ENCODE measurements at regions not wholly inside any gene's neighbourhood (a gene's known extent, or its start where the extent isn't known, plus 50 kb on each side); places are given as distances from the start of the nearest gene placed in this dataset.

DNA sequence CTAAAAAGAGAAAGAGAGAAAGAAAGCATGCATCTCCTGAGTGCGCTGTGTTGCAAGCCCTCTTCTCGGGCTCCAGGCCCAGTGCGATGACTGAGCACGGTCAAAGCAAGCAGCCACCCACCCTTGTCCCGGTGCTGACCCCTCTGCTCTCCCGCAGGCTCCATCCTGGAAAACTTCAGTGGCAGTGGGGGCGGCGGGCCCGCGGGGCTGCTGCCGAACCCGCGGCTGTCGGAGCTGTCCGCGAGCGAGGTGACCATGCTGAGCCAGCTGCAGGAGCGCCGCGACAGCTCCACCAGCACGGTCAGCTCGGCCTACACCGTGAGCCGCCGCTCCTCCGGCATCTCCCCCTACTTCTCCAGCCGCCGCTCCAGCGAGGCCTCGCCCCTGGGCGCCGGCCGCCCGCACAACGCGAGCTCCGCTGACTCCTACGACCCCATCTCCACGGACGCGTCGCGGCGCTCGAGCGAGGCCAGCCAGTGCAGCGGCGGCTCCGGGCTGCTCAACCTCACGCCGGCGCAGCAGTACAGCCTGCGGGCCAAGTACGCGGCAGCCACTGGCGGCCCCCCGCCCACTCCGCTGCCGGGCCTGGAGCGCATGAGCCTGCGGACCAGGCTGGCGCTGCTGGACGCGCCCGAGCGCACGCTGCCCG lies 252.5 kb downstream of the GLI2 start:
- H3K4me3 ChIP-seq = no peak overlapping the region
- no peaks in the 10 kb centered on the region for H3K9me2 ChIP-seq (replicated peaks; ENCODE audit: insufficient read depth)
- H3K4me1 ChIP-seq (ENCODE audit: insufficient read depth) = no peaks in the 10 kb centered on the region
- H3K27me3 ChIP-seq = no peaks in the 10 kb centered on the region
- no peaks in the 10 kb centered on the region for H4K20me1 ChIP-seq (ENCODE audit: insufficient read depth, poor library complexity, severe bottlenecking)
- DNase-seq (ENCODE audit: low spot score) = no peak
- TF ChIP-seq EZH2 (IDR thresholded peaks at IDR 0.05; ENCODE audit: borderline replicate concordance) (no peak), EZH2phosphoT487 (IDR thresholded peaks at IDR 0.05; ENCODE audit: low read depth, severe bottlenecking, unreplicated experiment) (no peak)
- TF ChIP-seq, protein P1, sequence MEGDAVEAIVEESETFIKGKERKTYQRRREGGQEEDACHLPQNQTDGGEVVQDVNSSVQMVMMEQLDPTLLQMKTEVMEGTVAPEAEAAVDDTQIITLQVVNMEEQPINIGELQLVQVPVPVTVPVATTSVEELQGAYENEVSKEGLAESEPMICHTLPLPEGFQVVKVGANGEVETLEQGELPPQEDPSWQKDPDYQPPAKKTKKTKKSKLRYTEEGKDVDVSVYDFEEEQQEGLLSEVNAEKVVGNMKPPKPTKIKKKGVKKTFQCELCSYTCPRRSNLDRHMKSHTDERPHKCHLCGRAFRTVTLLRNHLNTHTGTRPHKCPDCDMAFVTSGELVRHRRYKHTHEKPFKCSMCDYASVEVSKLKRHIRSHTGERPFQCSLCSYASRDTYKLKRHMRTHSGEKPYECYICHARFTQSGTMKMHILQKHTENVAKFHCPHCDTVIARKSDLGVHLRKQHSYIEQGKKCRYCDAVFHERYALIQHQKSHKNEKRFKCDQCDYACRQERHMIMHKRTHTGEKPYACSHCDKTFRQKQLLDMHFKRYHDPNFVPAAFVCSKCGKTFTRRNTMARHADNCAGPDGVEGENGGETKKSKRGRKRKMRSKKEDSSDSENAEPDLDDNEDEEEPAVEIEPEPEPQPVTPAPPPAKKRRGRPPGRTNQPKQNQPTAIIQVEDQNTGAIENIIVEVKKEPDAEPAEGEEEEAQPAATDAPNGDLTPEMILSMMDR (IDR thresholded peaks at IDR 0.05; ENCODE audit: poor library complexity) = no peak
- no peak overlapping the region for H3K4me2 ChIP-seq
- no peaks in the 10 kb centered on the region for H3K79me2 ChIP-seq
- no peak overlapping the region for H2AFZ ChIP-seq
- no peak overlapping the region for H3K27ac ChIP-seq
- WGBS (ENCODE audit: low lambda C conversion rate, missing lambda C conversion rate) = 98% methylated on average over 50 of the region's 68 CpGs
- no peaks in the 10 kb centered on the region for H3K9me3 ChIP-seq (ENCODE audit: low read depth)
- H3K36me3 ChIP-seq (replicated peaks; ENCODE audit: insufficient read depth, low read depth) = no peaks in the 10 kb centered on the region

DNA sequence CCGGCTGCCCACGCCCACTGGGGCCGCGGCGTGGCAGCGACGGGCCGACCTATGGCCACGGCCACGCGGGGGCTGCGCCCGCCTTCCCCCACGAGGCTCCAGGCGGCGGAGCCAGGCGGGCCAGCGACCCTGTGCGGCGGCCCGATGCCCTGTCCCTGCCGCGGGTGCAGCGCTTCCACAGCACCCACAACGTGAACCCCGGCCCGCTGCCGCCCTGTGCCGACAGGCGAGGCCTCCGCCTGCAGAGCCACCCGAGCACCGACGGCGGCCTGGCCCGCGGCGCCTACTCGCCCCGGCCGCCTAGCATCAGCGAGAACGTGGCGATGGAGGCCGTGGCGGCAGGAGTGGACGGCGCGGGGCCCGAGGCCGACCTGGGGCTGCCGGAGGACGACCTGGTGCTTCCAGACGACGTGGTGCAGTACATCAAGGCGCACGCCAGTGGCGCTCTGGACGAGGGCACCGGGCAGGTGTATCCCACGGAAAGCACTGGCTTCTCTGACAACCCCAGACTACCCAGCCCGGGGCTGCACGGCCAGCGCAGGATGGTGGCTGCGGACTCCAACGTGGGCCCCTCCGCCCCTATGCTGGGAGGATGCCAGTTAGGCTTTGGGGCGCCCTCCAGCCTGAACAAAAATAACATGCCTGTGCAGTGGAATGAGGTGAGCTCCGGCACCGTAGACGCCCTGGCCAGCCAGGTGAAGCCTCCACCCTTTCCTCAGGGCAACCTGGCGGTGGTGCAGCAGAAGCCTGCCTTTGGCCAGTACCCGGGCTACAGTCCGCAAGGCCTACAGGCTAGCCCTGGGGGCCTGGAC lies 253.2 kb downstream of the GLI2 start:
- no peaks in the 10 kb centered on the region for H3K36me3 ChIP-seq (replicated peaks; ENCODE audit: insufficient read depth, low read depth)

DNA sequence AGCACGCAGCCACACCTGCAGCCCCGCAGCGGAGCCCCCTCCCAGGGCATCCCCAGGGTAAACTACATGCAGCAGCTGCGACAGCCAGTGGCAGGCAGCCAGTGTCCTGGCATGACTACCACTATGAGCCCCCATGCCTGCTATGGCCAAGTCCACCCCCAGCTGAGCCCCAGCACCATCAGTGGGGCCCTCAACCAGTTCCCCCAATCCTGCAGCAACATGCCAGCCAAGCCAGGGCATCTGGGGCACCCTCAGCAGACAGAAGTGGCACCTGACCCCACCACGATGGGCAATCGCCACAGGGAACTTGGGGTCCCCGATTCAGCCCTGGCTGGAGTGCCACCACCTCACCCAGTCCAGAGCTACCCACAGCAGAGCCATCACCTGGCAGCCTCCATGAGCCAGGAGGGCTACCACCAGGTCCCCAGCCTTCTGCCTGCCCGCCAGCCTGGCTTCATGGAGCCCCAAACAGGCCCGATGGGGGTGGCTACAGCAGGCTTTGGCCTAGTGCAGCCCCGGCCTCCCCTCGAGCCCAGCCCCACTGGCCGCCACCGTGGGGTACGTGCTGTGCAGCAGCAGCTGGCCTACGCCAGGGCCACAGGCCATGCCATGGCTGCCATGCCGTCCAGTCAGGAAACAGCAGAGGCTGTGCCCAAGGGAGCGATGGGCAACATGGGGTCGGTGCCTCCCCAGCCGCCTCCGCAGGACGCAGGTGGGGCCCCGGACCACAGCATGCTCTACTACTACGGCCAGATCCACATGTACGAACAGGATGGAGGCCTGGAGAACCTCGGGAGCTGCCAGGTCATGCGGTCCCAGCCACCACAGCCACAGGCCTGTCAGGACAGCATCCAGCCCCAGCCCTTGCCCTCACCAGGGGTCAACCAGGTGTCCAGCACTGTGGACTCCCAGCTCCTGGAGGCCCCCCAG lies 254.1 kb downstream of the GLI2 start:
- H4K20me1 ChIP-seq (ENCODE audit: insufficient read depth, poor library complexity, severe bottlenecking) = no peaks in the 10 kb centered on the region
- 93% methylated on average over 26 of the region's 26 CpGs for WGBS (ENCODE audit: low lambda C conversion rate, missing lambda C conversion rate)
- H3K27ac ChIP-seq = no peak overlapping the region
- H3K4me1 ChIP-seq (ENCODE audit: insufficient read depth) = no peaks in the 10 kb centered on the region
- H3K79me2 ChIP-seq = no peaks in the 10 kb centered on the region
- no peak for DNase-seq (ENCODE audit: low spot score)
- no peaks in the 10 kb centered on the region for H3K9me3 ChIP-seq (ENCODE audit: low read depth)
- H3K27me3 ChIP-seq = no peaks in the 10 kb centered on the region
- no peaks in the 10 kb centered on the region for H3K9me2 ChIP-seq (replicated peaks; ENCODE audit: insufficient read depth)
- no peak overlapping the region for H3K4me2 ChIP-seq
- H3K4me3 ChIP-seq = no peak overlapping the region
- TF ChIP-seq EZH2phosphoT487 (IDR thresholded peaks at IDR 0.05; ENCODE audit: low read depth, severe bottlenecking, unreplicated experiment) = no peak
- TF ChIP-seq, protein P1 (IDR thresholded peaks at IDR 0.05; ENCODE audit: poor library complexity) = no peak
- no peak for TF ChIP-seq EZH2 (IDR thresholded peaks at IDR 0.05; ENCODE audit: borderline replicate concordance)
- no peak overlapping the region for H2AFZ ChIP-seq
- no peaks in the 10 kb centered on the region for H3K36me3 ChIP-seq (replicated peaks; ENCODE audit: insufficient read depth, low read depth)

More for the DNA sequence above, 253.2 kb downstream of the GLI2 start:
- WGBS (ENCODE audit: low lambda C conversion rate, missing lambda C conversion rate) = 97% methylated on average over 61 of the region's 74 CpGs
- TF ChIP-seq EZH2 (IDR thresholded peaks at IDR 0.05; ENCODE audit: borderline replicate concordance) (no peak), EZH2phosphoT487 (IDR thresholded peaks at IDR 0.05; ENCODE audit: low read depth, severe bottlenecking, unreplicated experiment) (no peak)
- TF ChIP-seq, protein P1 (IDR thresholded peaks at IDR 0.05; ENCODE audit: poor library complexity) = no peak
- H3K4me1 ChIP-seq (ENCODE audit: insufficient read depth) = no peaks in the 10 kb centered on the region
- H3K4me3 ChIP-seq = no peak overlapping the region
- no peaks in the 10 kb centered on the region for H3K9me2 ChIP-seq (replicated peaks; ENCODE audit: insufficient read depth)
- no peaks in the 10 kb centered on the region for H3K79me2 ChIP-seq
- H3K9me3 ChIP-seq (ENCODE audit: low read depth) = no peaks in the 10 kb centered on the region
- H3K4me2 ChIP-seq = no peak overlapping the region
- no peak overlapping the region for H2AFZ ChIP-seq
- no peaks in the 10 kb centered on the region for H4K20me1 ChIP-seq (ENCODE audit: insufficient read depth, poor library complexity, severe bottlenecking)
- DNase-seq (ENCODE audit: low spot score) = no peak
- no peaks in the 10 kb centered on the region for H3K27me3 ChIP-seq
- no peak overlapping the region for H3K27ac ChIP-seq
